Activated CD4-positive, CD25-positive, alpha-beta regulatory T cell treated with anti-CD3 and anti-CD28 coated beads, Interleukin-2, amount 50 U/mL, for 72 hours (primary cell): ENCODE measurements at regions not wholly inside any gene's neighbourhood (a gene's known extent, or its start where the extent isn't known, plus 50 kb on each side); places are given as distances from the start of the nearest gene placed in this dataset.

ENCODE experiments used
- DNase-seq: peaks from one replicate; pipeline ENCODE4 v3.0.0; 2021

DNA sequence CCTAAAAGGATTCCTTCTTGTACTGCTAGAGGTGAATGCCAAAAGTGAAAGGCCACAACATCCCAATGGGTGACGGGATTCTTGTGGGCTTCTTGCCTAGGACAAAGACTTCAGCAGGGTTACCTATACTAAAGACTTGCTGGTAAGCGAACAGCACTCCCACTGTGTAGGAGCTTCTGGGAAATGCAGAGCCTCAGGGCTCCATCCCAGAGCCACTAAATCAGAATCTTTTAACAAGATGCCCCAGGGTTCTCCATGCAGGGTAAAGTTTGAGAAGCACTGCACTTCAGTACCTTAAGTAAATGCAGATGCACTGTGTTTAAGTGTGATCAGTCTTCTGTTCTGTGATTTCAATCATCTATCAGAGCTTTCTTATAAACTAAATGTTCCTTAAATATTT is 266.9 kb upstream of the KLF14 start:
- no peak for DNase-seq

- no peak for DNase-seq
These were observed 268.6 kb upstream of the KLF14 start for GRCh38 chr7:131002600-131002999.

DNA sequence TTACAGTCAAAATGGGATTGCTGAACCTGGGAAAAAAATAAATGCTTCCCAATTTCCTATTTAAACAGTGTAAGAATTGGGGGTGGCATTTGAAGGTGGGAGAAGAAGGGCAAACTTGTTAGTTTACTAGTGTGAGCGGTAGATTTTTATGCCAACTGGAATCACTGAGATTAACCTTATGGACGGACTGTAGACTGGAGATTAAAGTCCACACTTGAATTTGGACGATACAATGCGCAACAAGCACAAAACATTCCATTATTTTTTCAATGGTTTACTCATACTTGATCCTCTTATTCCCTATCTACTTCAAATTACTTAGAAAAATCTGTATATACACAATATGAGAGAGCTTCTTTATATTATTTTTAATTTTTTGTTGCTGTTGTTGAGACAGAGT is 269.6 kb upstream of the KLF14 start:
- DNase-seq, result no peak

GRCh38 chr7:131004371-131004770 is 270.4 kb upstream of the KLF14 start:
- DNase-seq, result no peak

DNA sequence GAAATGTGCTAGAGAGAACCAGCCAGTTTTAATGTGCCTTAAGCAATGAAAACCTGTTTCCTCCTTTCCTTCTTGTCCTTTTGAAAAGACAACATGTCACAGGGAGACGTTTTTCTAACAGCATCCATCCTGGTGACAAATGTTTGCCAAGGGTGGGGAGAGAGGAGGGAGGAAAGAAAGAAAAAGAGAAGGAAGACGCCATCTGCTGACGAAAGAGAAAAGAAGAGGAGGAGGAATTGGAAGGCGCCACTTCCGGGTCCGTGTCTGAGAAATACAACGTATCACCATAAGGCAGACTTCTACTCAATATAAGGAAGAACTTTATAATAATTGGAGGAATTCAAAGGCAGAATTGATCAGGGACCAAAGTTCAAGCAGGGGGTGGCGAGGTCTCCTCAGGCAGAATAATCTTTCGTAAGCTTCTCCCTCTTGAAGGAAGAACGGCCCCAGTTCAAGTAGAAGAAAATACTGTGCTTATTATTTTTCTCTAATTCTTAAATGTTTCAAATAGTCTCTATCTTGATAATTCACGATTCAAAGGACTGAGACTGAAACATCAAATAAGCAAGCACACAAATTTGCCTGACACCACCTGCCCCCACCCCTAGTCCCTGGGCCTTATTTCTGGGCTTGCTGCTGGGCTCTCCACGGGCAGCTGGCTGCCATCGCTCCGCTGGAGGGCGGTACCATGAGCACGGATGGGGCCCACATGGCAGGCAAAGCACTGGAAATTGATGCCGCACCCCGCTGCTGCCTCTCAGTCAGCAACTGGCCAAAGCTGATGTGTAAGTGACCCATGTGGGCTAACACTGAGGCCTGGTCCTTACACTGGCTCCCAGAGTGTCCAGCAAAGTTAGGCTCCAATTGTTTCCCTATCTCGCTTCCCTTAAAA is 273.7 kb upstream of the KLF14 start:
- DNase-seq, result no peak

DNA sequence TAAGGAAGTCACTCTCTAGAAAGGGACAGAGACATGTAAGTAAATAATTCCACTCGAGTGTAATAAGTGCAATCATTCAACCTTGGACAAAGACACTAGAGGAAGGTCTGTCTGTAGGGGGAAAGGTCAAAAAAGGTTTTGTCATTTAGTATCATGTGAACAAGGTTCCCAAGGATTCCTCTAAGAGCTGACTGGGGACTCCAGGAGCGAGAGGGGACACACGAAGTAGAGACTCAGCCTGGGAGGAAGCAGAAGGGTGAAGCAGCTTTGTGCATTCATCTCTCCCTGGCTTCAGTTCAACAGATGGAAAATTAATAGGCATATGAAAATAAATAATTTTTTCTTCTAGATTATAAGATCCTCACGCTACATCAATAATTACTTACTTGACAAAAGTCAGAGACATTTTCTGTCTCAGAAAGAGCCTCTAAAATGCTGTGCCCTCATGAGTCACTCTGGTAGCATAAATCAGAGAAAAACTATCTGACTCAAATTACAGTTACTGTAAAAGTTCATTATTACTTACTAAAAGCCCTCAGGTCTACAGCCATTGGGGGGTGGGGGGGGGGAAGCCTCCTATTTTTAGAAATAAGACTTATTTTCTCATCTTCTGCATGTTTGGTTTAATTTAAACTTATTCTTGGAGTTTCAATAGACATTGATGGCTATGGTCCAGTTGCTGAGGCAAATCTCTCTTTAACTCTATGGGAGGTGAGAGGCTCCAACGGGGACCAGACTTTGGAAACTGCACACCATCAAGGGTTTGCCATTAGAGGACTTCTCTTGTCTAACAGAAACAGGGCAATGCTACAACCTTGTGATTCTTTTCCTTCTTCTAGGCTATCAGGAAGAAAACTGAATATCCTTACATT is 275.1 kb upstream of the KLF14 start:
- no peak for DNase-seq

DNA sequence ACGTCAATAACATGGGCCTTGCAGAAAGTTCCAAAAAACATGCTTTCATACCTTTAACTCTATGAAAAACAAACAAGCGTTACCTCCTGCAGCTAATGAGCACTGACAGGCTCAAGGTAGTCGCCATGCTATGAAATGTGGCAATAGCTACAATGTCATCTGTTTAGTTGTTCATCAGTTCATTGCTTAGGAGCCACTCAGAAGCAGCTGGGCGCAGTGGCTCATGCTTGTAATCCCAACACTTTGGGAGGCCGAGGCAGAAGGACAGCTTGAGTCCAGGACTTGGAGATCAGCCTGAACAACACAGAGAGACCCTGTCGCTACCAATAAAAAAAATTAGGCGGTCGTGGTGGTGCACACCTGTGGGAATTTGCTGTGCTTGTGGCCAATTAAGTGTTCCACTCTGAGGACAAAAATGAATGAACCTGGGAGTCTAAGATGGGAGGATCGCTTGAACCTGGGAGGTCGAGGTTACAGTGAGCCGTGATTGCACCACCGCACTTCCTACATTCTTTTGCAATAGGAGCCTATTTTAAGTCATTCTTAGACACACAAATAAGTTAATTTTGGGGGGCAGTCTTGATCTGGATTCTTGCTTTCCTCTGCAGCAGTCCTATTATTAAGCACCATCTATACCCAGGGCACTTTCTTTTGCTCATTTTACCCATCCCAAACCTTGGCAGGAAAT is 276.2 kb upstream of the KLF14 start:
- DNase-seq, result no peak

DNA sequence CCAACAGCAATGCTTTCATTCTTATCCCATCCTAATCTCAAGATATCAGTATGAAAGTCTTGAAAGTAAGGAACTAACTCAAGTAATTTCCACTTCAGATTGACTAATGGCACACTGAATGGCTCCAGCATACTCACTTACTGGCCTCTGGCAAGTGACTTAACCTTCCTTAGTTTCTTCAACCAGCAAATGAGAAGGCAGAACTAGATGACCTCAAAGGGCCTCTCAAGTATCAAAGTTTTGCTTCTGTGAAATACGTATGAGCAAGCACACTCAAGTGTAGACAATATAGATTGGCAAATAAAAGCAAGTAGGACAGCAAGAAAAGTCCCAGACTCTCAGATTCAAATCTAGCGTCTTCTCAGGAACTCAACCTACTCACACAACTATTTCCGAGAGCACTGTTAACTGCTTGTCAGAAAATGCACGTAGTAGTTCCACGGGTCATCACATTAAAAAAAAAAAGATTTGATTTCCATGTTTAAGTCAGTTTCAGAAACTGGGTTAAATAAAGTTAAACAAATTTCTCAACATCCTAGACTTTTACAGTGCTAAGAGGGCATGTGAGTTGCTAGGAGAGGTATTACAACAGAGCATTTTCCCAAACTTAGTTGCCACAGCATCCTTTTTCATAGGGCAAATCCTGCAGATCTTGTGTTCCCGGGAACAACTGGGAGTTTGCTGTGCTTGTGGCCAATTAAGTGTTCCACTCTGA is 276.9 kb upstream of the KLF14 start:
- DNase-seq, result no peak

GRCh38 chr7:131011432-131011742 is 277.4 kb upstream of the KLF14 start:
- DNase-seq, result no peak

GRCh38 chr7:131011976-131012375 is 278.0 kb upstream of the KLF14 start:
- DNase-seq, result no peak

- no peak for DNase-seq
These were observed 278.5 kb upstream of the KLF14 start for GRCh38 chr7:131012477-131013031.

DNA sequence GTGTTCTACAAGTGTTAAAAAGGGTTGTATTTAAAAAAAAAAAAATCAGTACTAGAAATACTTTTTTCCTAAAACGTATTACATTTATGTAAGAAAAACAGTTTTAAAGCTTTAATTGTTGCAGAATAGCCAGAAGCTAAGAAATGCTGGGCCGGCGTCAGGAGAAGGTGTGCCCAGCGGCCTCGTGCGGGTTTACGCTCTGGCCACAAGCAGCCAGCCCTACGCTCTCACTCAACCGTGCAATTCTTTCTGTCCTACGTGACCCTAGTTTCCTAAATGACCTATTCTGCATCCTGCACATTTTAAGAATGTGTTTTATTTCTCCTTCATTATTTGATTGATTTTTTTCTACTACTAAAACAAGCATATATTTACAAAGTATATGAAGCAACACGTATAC is 279.7 kb upstream of the KLF14 start:
- no peak for DNase-seq

DNA sequence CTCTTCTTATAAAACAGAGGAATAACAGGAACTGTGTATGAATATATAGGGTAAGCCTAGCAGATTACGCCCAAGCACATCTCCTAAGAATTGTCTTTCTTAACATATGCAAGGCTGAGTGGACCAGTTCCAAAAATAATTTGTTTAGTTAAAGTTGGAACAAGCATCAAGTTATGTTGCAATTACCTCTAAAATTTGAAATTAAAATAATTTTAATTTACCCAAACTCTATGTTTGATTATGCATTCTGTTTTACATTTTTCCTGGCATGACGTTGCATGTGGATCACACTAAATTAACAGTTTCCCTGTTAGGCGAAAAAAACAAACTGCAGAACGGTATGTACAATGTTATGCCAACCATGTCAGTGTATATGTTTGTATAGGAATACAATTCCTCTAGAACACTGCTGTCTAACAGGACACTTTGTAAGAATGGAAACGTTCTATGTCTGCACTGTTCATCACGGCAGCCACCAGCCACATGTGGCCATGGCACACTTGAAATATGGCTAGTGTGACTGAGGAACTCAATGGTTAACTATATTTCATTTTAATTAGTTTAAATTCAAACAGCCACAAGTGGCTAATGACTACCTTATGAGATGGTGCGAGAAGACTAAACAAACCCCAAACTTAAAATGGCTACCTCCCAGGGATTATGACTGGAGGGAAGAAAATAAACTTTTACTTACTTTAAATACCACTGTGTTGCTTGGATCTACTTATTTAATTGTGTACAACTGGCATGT is 281.1 kb upstream of the KLF14 start:
- DNase-seq, result no peak

- DNase-seq, result no peak
These were observed 281.6 kb upstream of the KLF14 start for GRCh38 chr7:131015657-131015958.

GRCh38 chr7:131016230-131016629 is 282.2 kb upstream of the KLF14 start:
- no peak for DNase-seq

DNA sequence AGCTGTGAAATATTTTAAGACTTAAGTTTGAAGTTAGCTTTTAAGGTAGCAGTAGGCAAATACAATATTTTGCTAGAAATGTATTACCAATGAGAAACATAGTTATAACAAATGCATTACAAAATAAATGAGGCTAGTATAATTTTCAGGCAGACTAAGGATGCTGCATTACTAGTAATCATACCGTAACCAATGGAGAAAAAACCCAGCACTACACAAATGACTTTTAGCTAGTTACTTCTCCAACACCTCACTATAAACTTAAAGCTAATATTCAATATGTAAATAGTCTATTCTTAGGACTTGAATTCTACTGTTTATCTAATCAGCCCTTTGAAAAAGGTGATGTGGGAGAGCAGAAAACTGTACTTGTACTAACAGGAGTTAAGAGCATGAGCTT is 285.3 kb upstream of the KLF14 start:
- DNase-seq, result no peak

DNA sequence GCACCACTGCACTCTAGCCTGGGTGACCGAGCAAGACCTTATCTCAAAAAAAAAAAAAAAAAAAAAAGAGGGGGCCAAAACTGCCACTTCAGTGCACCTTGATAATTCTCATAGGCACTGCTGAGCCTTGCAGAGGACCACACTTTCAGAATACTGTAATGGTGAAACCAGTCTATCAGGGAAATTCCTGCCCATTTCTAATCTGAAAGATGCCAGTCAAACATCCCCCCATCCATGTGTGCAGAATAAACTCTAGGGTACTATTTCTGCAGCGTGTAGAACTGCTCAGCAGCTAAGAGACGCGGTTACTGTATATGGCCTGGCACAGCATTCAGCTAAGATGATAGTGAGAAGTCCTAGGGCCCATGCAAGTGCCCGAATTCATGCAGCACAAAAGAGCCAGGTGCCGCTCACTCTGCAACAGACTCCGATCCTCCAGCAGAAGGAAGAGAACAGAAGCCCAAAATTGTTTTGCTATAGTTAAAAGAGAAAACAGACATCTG is 286.8 kb upstream of the KLF14 start:
- DNase-seq, result no peak

DNA sequence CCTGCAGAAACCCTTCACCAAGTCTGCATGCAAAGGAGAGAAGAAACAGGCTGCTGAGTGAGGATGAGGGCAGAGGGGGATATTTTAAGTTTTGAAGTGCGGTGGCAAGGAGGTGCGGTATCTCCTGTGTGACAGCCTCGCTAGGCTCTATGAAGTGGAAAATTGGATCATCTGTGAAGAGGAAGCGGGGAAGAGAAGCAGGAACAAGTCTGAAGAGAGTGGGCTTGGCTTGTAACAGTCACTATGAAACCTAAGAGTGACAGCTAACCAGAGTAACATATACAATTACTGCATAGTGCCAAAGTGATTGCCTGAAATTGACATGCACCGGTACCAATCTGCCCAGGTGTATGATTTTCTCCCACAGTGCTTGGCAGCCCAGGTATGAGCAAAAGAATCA is 287.5 kb upstream of the KLF14 start:
- DNase-seq, result no peak

DNA sequence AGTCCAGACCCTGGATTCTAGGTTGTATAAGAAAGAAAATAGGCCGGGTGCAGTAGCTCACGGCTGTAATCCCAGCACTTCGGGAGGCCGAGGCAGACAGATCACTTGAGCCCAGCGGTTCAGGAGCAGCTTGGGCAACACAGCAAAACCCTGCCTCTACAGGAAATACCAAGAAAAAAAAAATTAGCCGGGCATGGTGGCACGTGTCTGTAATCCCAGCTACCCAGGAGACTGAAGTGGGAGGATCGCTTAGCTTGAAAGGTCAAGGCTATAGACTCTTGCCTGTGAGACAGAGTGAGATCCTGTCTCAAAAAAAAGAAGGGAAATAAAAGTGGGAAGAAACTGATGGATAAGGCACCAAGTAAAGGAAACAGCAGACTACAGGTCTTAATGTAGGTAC is 287.9 kb upstream of the KLF14 start:
- no peak for DNase-seq

- DNase-seq, result no peak
These were observed 292.4 kb upstream of the KLF14 start for GRCh38 chr7:131026297-131027000.

GRCh38 chr7:131027287-131027773 is 293.3 kb upstream of the KLF14 start:
- no peak for DNase-seq
